Daoy (cell line): ENCODE measurements at regions not wholly inside any gene's neighbourhood (a gene's known extent, or its start where the extent isn't known, plus 50 kb on each side); places are given as distances from the start of the nearest gene placed in this dataset.
"Not testable (repeated sequence)": the region's sequence is repeated elsewhere in the genome, so short reads cannot be mapped to it uniquely, and the experiment has no call there.

ENCODE experiments used
- DNase-seq: peaks from one replicate; pipeline ENCODE4 v3.0.0-alpha.2; 2015; ENCODE audit warnings: low read depth

- no peak for DNase-seq
Measured at GRCh38 chr13:89343165-89343564, 1672.0 kb downstream of the SLITRK5 start.

GRCh38 chr13:89352384-89352783 lies 1681.2 kb downstream of the SLITRK5 start:
- DNase-seq: no peak

DNA sequence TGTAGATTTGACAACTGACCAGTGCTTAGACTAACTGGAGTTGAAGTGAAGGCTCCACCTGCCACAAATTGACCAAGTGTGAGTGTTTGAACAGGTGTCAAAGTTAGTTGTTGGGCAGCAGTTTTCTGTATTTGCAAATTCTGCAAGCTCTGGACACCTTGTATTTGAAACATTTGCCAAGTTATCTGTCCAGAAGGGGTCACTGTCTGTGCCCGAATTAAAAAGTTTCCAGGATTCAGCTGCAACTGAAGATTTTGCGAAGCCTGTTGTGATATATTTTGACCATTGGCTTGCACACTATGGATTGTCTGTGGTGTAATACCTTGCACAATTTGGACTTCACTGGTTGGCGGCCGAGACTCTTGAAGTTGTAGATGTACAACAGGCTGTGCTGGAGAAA lies 1690.7 kb downstream of the SLITRK5 start:
- DNase-seq: no peak

- DNase-seq: no peak
Measured at GRCh38 chr13:89363144-89363543, 1692.0 kb downstream of the SLITRK5 start.

DNA sequence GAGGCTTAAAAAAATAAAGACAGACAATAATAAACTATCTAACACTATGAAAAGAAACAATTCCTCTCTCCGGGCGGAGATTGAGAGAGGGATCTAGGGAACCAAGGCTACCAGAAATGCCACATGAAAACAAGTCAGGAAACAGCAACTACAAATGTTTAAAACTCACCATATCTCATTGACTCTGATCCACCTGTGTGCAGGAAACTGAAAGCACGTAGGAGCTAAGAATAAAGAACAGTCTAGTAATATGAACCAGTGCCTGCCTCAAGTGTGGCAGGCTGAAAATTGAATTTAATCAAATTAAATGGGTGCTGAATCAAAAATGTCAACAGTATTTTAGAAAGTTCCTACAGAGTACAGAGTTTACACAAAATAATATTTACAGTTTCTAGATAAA lies 1701.0 kb downstream of the SLITRK5 start:
- DNase-seq: no peak

DNA sequence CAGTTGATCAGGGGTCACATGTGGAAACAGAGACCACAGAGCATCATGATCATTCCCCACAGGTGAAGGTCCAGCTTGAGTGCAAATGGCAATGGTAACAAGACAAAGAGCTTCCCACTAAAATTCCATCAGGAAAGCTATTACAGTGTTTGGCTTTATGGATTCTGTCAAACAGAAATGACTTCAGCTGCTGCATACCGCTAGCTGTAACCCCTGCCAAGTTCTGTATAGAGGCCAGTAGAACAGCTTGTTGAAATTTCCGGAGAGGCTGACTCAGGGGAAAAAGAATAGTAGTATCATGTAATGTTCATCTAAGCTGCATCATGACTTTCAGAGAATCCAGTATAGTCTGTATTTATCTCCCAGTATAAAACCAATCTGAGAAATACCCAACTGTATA lies 1704.7 kb downstream of the SLITRK5 start:
- DNase-seq: no peak

DNA sequence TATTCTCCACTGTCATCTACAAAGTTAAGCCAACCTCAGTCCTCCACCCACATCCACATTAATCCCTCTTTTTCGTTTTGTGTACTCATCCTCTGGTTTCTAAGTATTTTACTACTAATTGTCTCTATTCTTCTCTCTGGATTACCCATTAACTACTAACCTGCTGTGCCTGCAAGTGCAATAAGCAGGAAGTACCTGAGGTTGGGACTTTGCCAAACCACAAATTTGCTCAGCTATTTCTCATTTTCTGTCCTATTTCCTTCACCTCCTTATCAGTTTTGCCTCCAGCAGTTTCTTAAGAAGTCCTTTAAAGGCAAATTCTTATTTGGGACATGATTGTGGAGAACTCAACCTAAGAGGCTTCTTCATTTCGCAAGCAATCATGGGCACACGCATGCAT lies 1708.9 kb downstream of the SLITRK5 start:
- DNase-seq: no peak

DNA sequence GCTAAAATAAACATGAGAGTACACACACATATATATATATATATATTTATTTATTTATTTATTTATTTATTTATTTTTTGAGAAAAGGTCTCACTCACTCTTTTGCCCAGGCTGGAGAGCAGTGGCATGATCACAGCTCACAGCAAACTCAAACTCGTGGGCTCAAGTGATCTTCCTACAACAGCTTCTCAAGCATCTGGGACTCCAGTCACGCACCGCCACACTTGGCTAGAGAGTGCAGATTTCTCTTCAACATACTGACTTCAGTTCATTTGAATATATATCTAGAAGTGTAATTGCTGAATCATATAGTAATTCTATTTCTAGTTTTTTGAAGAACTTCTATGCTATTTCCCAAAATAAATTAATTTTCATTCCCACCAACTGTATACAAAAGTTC lies 1711.8 kb downstream of the SLITRK5 start:
- DNase-seq: no peak

GRCh38 chr13:89383891-89384290 lies 1712.7 kb downstream of the SLITRK5 start:
- DNase-seq: no peak

DNA sequence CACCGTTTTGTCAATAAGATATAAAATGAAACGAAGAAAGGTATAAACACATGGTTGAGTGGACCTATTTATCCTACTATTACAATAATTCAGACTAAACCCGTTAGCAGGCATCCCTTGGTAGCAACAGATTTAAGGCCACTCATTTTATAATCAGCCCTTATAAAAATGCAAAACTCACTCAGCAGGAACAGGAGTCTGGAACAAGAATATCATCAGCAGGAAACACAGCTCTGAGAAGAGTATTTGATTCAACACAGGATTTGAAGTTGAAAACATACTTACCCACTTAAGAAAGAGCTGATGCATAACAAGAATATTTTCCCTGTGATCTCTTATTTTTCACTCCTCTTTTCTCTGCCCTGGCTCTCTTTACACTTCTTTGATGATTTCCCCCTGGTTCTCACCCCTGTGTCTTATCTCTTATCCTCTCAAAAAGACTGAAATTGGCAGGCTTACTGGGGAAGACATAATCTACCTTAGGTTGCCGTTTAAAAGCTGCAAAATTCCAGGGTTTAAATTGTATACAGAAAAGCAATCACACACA lies 1722.7 kb downstream of the SLITRK5 start:
- DNase-seq: no peak

DNA sequence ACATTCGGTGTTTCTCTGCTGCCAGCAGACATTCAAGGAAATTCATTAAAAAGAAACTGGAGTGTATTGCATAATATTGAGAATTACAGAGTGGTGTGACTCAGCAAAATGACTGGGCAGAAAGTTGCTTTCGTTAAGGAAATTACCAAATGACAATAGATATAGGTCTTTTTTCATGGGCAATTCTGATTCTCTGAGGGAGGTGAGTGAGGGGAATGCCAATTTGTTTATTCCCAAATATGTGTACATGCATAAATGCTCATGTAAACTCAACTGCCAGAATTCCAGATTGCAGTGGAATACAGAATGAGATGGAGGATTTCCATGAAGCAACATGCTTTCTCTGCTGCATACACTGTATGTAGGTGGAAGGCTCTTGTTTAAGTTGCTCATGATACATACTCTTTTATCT lies 1730.1 kb downstream of the SLITRK5 start:
- DNase-seq: no peak

GRCh38 chr13:89402211-89402610 lies 1731.0 kb downstream of the SLITRK5 start:
- DNase-seq: no peak

- DNase-seq: not testable (repeated sequence)
Measured at GRCh38 chr13:89406096-89406495, 1734.9 kb downstream of the SLITRK5 start.

DNA sequence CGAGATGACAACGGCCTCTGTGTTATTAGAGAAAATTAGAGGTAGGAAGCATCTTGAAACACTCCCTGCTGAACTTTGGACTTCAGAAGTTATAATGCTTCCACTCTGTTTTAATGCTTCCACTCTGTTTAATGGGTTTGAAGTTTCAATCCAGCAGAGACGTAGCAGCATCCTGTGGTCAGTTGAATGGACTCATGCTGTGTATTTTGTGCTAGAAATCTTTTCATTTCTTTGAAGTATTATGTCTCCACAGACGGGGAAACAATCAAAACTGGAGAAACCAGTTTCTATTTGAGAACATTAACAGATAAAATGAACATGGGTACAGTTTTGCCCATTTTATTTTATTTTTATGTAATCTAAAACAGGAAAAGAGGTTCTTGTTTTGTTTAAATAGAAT lies 1736.2 kb downstream of the SLITRK5 start:
- DNase-seq: no peak

DNA sequence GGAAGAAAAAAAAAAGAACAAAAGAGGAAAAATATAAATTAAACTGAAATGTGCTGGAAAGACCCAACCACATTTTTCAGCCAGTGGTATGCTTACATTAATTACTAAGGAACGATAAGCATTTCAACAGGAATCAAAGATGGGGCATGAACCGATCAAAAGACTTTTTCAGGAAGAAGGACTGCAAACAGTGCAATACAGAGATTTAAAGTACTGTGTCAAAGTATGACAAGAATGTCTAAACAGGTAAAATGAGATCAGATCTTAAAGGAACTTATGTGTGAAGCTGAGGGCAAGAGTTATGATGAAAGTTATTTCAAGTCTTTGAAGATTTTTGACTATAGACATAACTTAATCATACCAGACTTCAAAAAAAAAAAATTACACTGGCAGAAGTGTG lies 1761.8 kb downstream of the SLITRK5 start:
- DNase-seq: no peak

DNA sequence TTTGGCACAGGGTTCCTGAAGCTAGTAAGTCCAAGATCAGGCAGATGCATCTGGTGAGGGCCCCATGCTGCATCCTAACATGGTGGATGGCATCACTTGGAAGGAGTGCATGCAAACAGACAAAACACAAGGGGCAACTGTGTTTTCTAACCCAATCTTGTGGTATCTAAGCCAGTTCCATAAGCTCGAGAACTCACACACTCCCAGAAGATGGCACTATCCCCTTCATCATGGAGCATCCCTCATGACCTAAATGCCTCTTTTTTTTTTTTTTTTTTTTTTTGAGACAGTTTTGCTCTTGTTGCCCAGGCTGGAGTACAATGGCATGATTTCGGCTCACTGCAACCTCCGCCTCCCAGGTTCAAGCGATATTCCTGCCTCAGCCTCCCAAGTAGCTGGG lies 1763.5 kb downstream of the SLITRK5 start:
- not testable (repeated sequence) for DNase-seq

GRCh38 chr13:89454681-89455080 lies 1783.5 kb downstream of the SLITRK5 start:
- no peak for DNase-seq

DNA sequence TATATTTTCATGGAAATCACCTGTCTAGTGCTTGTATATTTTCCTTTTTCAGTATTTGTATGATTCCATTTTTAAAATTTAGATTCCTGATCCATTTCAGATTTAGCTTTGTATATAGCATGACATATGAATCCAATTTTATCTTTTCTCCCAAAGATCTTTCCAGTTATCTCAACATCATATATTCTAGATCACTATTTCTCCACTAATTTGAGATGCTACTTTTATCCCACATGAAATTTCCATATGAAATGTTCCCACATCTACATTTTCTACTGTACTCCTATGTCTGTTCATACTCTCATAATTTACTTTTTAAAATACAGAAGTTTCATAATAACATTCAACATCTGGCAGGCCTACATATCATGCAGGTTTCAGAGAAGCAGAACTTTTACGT lies 1784.1 kb downstream of the SLITRK5 start:
- DNase-seq: no peak

GRCh38 chr13:89455741-89456140 lies 1784.6 kb downstream of the SLITRK5 start:
- DNase-seq: no peak

DNA sequence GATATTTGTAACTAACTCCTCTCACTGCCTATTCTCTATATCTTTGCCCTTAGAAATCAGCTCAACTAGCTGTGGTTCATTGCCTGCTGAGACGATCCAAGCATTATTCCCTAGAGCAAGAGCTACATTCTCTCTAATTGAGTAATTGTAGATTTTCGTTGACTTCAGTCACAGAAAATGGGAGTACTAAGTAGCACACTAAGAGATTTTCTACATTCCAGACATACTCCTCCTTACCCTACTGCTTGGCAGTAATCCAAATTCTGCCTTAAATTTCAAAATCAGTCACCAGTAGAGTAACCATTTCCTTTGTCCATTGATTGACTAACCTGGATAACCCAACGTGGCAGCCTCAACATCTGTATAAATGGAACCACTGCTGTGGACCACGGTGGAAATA lies 1786.8 kb downstream of the SLITRK5 start:
- DNase-seq: no peak

DNA sequence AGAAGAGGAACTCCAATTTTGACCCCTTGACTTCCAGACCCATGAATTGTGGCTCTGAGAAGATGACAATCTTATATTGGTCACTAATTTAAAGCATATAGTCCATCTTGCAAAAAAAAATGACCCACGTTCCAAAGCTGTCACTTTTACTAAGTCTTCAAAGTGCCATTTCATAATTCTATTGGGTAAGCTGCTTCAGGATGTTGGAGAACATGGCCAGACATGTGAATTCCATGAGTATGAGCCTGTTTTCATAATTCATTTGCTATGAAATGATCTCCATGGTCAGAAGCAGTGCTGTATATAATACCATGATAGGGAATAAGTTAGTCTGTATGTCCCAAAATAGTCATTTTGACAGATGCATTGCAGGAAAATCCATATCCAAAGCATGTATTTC lies 1787.3 kb downstream of the SLITRK5 start:
- DNase-seq: no peak

- DNase-seq: not testable (repeated sequence)
Measured at GRCh38 chr13:89460895-89461294, 1789.7 kb downstream of the SLITRK5 start.

DNA sequence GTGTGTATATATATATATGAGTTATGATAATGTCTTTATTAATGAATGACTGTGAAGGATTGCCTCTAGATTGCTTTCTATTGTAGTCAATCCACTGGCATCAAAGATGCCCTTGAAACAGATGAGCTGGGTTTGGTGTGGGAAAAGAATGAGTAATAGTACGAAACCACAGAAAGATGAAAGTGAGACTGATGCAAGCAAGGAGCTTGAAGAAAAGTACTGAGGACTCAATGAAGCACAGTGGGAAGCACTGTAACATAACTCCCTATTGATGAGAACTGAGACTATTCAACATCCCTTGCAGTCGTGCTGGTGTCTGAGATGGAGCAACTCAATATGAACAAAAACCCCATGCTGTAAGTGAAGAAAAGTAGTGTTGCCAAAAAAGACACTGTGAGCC lies 1794.2 kb downstream of the SLITRK5 start:
- DNase-seq: no peak

DNA sequence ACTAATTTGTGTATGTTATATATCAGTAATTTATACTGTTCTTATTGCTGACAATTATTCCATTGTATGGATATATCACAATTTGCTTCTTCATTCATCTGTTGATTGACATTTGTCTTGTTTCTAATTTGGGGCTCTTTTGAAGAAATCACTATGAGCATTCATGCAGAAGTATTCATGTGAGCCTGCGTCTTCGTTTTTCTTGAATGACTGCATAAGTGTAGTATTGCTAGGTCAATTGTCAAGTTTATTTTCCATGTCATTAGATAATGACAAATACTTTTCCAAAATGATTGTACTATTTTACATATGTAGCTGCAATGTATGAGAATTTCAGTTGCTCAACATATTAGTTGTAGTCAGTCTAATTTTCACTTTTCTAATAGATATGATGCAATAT lies 1796.9 kb downstream of the SLITRK5 start:
- DNase-seq: no peak

- no peak for DNase-seq
Measured at GRCh38 chr13:89470901-89471300, 1799.7 kb downstream of the SLITRK5 start.
